NT2/D1 (cell line): ENCODE measurements at regions not wholly inside any gene's neighbourhood (a gene's known extent, or its start where the extent isn't known, plus 50 kb on each side); places are given as distances from the start of the nearest gene placed in this dataset.

Source experiments
- SUZ12 ChIP-seq: IDR thresholded peaks from 2 replicates; pipeline ENCODE4 v1.6.1; 2011; ENCODE audit not compliant: insufficient read length, insufficient read depth; ENCODE audit errors: extremely low read depth
- YY1 ChIP-seq: IDR thresholded peaks from 2 replicates; pipeline ENCODE4 v1.6.1; 2011; ENCODE audit not compliant: insufficient read length, insufficient read depth

- TF ChIP-seq YY1 (no peak), SUZ12 (no peak)
These were observed 177.2 kb upstream of the INHBA start for GRCh38 chr7:41880107-41880506.
